ENCODE measurements at regions not wholly inside any gene's neighbourhood (a gene's known extent, or its start where the extent isn't known, plus 50 kb on each side); places are given as distances from the start of the nearest gene placed in this dataset.

DNA sequence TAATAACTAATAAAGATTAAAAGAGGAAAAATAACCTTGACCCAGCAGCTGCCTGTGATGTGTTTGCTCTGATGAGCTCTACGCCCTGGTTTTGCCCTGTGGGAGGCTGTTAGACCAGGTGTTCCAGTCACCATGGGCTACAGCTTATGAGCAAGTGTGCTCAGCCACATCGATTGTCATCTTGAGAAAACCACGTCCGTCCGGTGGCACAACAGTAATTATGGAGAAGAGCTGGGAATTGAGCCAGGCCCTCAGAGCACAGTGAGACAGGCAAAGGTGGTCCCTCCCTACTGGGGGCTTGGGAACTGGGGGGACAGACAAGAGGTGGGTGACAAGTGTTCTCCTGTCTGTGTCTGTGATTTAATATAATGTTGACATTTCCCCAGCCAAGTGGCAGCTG is 420.5 kb downstream of the MATN1 start:
- DNase-seq (ENCODE audit: extremely low spot score) = no peak
- TF ChIP-seq BHLHE40 (IDR thresholded peaks at IDR 0.05; ENCODE audit: borderline replicate concordance) (no peak), SUZ12 (IDR thresholded peaks at IDR 0.05) (no peak), SP1 (IDR thresholded peaks at IDR 0.05) (no peak), ARNT (IDR thresholded peaks at IDR 0.05) (no peak), LEF1 (IDR thresholded peaks at IDR 0.05; ENCODE audit: borderline replicate concordance) (no peak), ZNF384 (IDR thresholded peaks at IDR 0.05) (no peak)
- TF ChIP-seq, protein P1, sequence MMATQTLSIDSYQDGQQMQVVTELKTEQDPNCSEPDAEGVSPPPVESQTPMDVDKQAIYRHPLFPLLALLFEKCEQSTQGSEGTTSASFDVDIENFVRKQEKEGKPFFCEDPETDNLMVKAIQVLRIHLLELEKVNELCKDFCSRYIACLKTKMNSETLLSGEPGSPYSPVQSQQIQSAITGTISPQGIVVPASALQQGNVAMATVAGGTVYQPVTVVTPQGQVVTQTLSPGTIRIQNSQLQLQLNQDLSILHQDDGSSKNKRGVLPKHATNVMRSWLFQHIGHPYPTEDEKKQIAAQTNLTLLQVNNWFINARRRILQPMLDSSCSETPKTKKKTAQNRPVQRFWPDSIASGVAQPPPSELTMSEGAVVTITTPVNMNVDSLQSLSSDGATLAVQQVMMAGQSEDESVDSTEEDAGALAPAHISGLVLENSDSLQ (IDR thresholded peaks at IDR 0.05) = no peak
- ChIA-PET POLR2A (no interaction called here), CTCF (no interaction called here)

DNA sequence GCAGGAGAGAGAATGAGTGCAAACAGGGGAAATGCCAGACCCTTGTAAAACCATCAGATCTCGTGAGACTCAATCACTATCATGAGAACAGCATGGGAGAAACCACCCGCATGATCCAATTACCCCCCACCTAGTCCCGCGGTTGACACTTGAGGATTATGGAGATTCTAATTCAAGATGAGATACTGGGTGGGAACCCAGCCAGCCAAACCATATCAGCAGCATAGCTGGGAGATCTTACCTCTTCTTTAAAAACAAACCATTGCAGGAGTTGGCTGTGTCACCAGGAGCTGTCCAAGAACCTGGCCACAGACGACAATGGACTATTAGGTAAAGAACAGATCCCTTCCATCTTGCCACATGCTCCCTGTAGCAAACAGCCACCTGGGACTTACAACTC is 422.7 kb downstream of the MATN1 start:
- ChIA-PET POLR2A (no interaction called here), CTCF (no interaction called here)
- no peak for TF ChIP-seq FOXM1 (IDR thresholded peaks at IDR 0.05; ENCODE audit: borderline replicate concordance)
- no peak for TF ChIP-seq L3MBTL2 (conservative IDR thresholded peaks at IDR 0.05)
- no peak for TF ChIP-seq SP1 (IDR thresholded peaks at IDR 0.05)
- no peak for TF ChIP-seq LEF1 (IDR thresholded peaks at IDR 0.05; ENCODE audit: borderline replicate concordance)
- TF ChIP-seq FOXK2 (IDR thresholded peaks at IDR 0.05) = no peak
- TF ChIP-seq FOXA1 (IDR thresholded peaks at IDR 0.05) = no peak
- no peak for TF ChIP-seq BHLHE40 (IDR thresholded peaks at IDR 0.05; ENCODE audit: borderline replicate concordance)
- no peak for TF ChIP-seq HDGF (IDR thresholded peaks at IDR 0.05; ENCODE audit: borderline replicate concordance)
- TF ChIP-seq, protein P1 (IDR thresholded peaks at IDR 0.05) = no peak
- no peak for TF ChIP-seq NFRKB (IDR thresholded peaks at IDR 0.05)
- DNase-seq (ENCODE audit: extremely low spot score) = no peak

GRCh38 chr1:30299393-30299792 is 424.0 kb downstream of the MATN1 start:
- TF ChIP-seq HDGF (IDR thresholded peaks at IDR 0.05; ENCODE audit: borderline replicate concordance) (no peak), FOXK2 (IDR thresholded peaks at IDR 0.05) (no peak), TARDBP (IDR thresholded peaks at IDR 0.05) (no peak), ELF4 (IDR thresholded peaks at IDR 0.05) (no peak), CTBP1 (IDR thresholded peaks at IDR 0.05; ENCODE audit: borderline replicate concordance) (no peak)
- CTCF ChIA-PET = no interaction called here
- DNase-seq (ENCODE audit: extremely low spot score) = no peak
- POLR2A ChIA-PET = no interaction called here

DNA sequence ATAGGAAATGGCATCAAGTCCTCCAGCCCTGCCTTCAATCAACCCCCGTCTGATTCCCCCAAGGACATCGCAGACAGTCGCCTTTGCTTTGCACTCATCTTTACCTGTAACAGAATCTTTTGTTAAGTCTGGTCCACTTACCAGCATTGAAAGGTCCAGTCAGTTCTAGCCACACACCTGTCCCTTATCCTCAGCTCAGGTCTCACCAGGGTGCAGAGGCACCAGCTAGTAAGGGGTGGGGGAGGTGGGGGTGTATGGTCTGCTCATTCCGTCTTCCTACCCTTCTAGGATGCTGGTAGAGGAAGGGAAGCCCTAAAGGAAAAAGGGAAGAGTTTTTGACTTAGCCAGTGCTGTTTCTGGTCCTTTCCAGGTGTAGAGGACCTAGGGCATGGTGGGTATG is 427.7 kb downstream of the MATN1 start:
- ChIA-PET CTCF (no interaction called here), POLR2A (no interaction called here)
- TF ChIP-seq ZNF384 (IDR thresholded peaks at IDR 0.05) (no peak), FOXK2 (IDR thresholded peaks at IDR 0.05) (no peak), ARNT (IDR thresholded peaks at IDR 0.05) (no peak), LEF1 (IDR thresholded peaks at IDR 0.05; ENCODE audit: borderline replicate concordance) (no peak), ELF4 (IDR thresholded peaks at IDR 0.05) (no peak), L3MBTL2 (conservative IDR thresholded peaks at IDR 0.05) (no peak), NFRKB (IDR thresholded peaks at IDR 0.05) (no peak), SUZ12 (IDR thresholded peaks at IDR 0.05) (no peak), TARDBP (IDR thresholded peaks at IDR 0.05) (no peak), FOXM1 (IDR thresholded peaks at IDR 0.05; ENCODE audit: borderline replicate concordance) (no peak), BHLHE40 (IDR thresholded peaks at IDR 0.05; ENCODE audit: borderline replicate concordance) (no peak), SP1 (IDR thresholded peaks at IDR 0.05) (no peak), CTBP1 (IDR thresholded peaks at IDR 0.05; ENCODE audit: borderline replicate concordance) (no peak), FOXA1 (IDR thresholded peaks at IDR 0.05) (no peak), HDGF (IDR thresholded peaks at IDR 0.05; ENCODE audit: borderline replicate concordance) (no peak)
- TF ChIP-seq, protein P1 (IDR thresholded peaks at IDR 0.05) = no peak
- DNase-seq (ENCODE audit: extremely low spot score) = no peak

GRCh38 chr1:30295266-30295665 is 428.1 kb downstream of the MATN1 start:
- CTCF ChIA-PET = no interaction called here

DNA sequence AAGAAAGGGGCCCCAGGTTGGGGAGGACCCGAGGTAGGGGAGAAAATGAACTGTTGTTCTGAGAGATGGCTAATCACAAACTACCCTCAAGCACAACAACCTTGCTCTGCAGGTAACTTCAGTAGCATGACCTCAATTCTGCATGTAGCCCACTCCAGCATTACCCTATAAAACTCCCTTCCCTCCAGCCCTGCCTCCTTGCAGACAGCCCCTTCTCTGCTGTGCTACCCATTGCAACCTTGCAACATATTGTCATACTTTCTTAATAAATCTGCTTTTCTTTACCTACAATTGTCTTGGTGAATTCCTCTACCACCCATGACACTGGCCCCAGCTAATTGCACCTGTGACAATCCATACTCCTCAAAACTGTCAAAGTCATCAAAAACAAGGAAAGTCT is 428.9 kb downstream of the MATN1 start:
- ChIA-PET CTCF (no interaction called here), POLR2A (no interaction called here)
- TF ChIP-seq ARNT (IDR thresholded peaks at IDR 0.05) (no peak), LEF1 (IDR thresholded peaks at IDR 0.05; ENCODE audit: borderline replicate concordance) (no peak), ZNF384 (IDR thresholded peaks at IDR 0.05) (no peak), SUZ12 (IDR thresholded peaks at IDR 0.05) (no peak), HDGF (IDR thresholded peaks at IDR 0.05; ENCODE audit: borderline replicate concordance) (no peak), SP1 (IDR thresholded peaks at IDR 0.05) (no peak), NFRKB (IDR thresholded peaks at IDR 0.05) (no peak), FOXK2 (IDR thresholded peaks at IDR 0.05) (no peak)

More at GRCh38 chr1:30295266-30295665, 428.1 kb downstream of the MATN1 start:
- TF ChIP-seq ELF4 (IDR thresholded peaks at IDR 0.05) (no peak), CTBP1 (IDR thresholded peaks at IDR 0.05; ENCODE audit: borderline replicate concordance) (no peak), NFRKB (IDR thresholded peaks at IDR 0.05) (no peak), FOXA1 (IDR thresholded peaks at IDR 0.05) (no peak), SP1 (IDR thresholded peaks at IDR 0.05) (no peak), FOXK2 (IDR thresholded peaks at IDR 0.05) (no peak), L3MBTL2 (conservative IDR thresholded peaks at IDR 0.05) (no peak), LEF1 (IDR thresholded peaks at IDR 0.05; ENCODE audit: borderline replicate concordance) (no peak), BHLHE40 (IDR thresholded peaks at IDR 0.05; ENCODE audit: borderline replicate concordance) (no peak)
- POLR2A ChIA-PET = no interaction called here
- DNase-seq (ENCODE audit: extremely low spot score) = no peak

DNA sequence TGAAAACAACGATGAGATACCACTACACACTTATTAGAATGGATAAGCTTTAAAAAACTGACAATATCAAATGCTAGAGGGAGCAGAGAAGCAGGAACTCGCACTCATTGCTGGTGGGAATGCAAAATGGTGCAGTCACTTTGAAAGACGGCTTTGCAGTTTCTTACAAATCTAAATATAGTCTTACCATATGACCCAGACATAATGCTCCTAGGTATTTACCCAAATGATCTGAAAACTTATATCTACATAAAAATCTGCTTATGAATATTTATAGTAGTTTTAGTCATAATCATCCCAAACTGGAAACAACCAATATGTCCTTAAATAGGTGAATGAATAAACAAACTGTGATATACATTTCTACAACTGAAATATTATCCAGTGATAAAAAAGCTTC is 430.9 kb downstream of the MATN1 start:
- CTCF ChIA-PET = no interaction called here
- TF ChIP-seq L3MBTL2 (conservative IDR thresholded peaks at IDR 0.05) (no peak), ZNF384 (IDR thresholded peaks at IDR 0.05) (no peak), ARNT (IDR thresholded peaks at IDR 0.05) (no peak)
- DNase-seq (ENCODE audit: extremely low spot score) = no peak
- POLR2A ChIA-PET = no interaction called here

More for the DNA sequence above, 428.9 kb downstream of the MATN1 start:
- no peak for DNase-seq (ENCODE audit: extremely low spot score)
